ENCODE measurements at regions not wholly inside any gene's neighbourhood (a gene's known extent, or its start where the extent isn't known, plus 50 kb on each side); places are given as distances from the start of the nearest gene placed in this dataset.

DNA sequence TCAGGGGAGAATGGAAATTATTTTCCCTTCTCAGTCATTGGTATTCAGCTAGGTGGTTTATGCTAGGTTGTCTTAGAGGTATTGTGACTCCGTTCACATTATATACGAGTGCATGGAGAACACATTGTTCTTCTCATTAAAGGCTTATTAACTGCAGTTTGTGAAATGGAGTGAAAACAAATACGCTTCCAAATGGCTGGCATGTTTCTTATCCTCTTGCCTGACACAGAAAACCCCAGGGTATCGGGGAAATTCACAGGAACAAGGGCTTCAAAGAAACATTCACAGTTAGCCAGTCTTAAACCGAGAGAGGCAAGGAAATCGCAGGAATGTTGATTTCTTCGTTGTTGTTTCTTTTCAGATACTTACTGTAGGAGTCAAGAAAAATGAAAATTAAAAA, 1047.9 kb upstream of the RBFOX1 start:
- TF ChIP-seq, protein P1, sequence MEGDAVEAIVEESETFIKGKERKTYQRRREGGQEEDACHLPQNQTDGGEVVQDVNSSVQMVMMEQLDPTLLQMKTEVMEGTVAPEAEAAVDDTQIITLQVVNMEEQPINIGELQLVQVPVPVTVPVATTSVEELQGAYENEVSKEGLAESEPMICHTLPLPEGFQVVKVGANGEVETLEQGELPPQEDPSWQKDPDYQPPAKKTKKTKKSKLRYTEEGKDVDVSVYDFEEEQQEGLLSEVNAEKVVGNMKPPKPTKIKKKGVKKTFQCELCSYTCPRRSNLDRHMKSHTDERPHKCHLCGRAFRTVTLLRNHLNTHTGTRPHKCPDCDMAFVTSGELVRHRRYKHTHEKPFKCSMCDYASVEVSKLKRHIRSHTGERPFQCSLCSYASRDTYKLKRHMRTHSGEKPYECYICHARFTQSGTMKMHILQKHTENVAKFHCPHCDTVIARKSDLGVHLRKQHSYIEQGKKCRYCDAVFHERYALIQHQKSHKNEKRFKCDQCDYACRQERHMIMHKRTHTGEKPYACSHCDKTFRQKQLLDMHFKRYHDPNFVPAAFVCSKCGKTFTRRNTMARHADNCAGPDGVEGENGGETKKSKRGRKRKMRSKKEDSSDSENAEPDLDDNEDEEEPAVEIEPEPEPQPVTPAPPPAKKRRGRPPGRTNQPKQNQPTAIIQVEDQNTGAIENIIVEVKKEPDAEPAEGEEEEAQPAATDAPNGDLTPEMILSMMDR (IDR thresholded peaks at IDR 0.05), result no peak
- TF ChIP-seq POLR2AphosphoS5 (IDR thresholded peaks at IDR 0.05), result no peak

All from breast epithelium (tissue), 3 donors.